Activated naive CD8-positive, alpha-beta T cell treated with anti-CD3 and anti-CD28 coated beads for 36 hours (primary cell): ENCODE measurements at regions not wholly inside any gene's neighbourhood (a gene's known extent, or its start where the extent isn't known, plus 50 kb on each side); places are given as distances from the start of the nearest gene placed in this dataset.
A peak's percentile ranks its signal among the peaks of the same experiment; 100 is the strongest.
"Not testable (repeated sequence)": the region's sequence is repeated elsewhere in the genome, so short reads cannot be mapped to it uniquely, and the experiment has no call there.

Experiments used
- DNase-seq: peaks from one replicate; pipeline ENCODE4 v3.0.0; 2021
- H3K27ac Mint-ChIP-seq: one replicate; pipeline ENCODE4 v1.8.0; 2022; ENCODE audit warnings: mild to moderate bottlenecking, moderate library complexity, mixed read lengths
- H3K27me3 Mint-ChIP-seq: one replicate; pipeline ENCODE4 v1.8.0; 2022; ENCODE audit warnings: mild to moderate bottlenecking, mixed read lengths
- H3K36me3 Mint-ChIP-seq: one replicate; pipeline ENCODE4 v1.8.0; 2021; ENCODE audit warnings: mild to moderate bottlenecking, mixed read lengths
- H3K4me1 Mint-ChIP-seq: one replicate; pipeline ENCODE4 v1.8.0; 2021; ENCODE audit warnings: mixed read lengths
- H3K4me3 Mint-ChIP-seq: one replicate; pipeline ENCODE4 v1.8.0; 2022; ENCODE audit warnings: mild to moderate bottlenecking, moderate library complexity, mixed read lengths
- H3K9me3 Mint-ChIP-seq: one replicate; pipeline ENCODE4 v1.8.0; 2022; ENCODE audit warnings: mixed read lengths

DNA sequence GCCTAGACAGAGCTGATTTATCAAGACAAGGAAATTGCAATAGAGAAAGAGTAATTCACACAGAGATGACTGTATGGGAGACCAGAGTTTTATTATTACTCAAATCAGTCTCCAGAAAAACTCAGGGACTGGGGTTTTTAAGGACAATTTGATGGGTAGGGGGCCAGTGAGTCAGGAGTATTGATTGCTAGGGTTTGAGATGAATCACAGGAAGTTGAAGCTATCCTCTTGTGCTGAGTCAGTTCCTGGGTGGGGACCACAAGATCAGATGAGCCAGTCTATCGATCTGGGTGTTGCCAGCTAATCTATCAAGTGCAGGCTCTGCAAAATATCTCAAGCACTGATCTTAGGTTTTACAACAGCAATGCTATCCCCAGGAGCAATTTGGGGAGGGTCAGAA, 87.4 kb upstream of the TGIF2LY start:
- not testable (repeated sequence) for DNase-seq, H3K27ac Mint-ChIP-seq, H3K4me1 Mint-ChIP-seq, H3K36me3 Mint-ChIP-seq, H3K9me3 Mint-ChIP-seq, H3K4me3 Mint-ChIP-seq, H3K27me3 Mint-ChIP-seq

DNA sequence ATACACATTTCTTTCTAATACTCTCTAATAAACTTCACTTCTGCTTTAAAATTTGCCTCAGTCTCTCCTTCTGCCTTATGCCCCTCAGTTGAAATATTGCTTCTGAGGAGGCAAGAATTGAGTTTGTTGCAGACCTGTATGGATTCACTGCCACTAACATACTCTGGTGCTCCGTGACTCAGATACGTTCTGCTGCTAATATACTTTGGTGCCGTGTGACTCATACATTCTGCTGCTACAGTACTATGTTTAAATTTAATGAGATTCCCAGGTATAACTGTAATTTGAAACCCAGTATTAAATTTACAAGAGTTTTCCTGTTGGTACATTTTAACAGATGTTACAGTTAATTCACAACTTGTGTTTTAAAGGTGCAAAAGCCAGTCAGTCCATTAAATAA, 84.3 kb upstream of the TGIF2LY start:
- H3K9me3 Mint-ChIP-seq, H3K27ac Mint-ChIP-seq, DNase-seq: not testable (repeated sequence)

DNA sequence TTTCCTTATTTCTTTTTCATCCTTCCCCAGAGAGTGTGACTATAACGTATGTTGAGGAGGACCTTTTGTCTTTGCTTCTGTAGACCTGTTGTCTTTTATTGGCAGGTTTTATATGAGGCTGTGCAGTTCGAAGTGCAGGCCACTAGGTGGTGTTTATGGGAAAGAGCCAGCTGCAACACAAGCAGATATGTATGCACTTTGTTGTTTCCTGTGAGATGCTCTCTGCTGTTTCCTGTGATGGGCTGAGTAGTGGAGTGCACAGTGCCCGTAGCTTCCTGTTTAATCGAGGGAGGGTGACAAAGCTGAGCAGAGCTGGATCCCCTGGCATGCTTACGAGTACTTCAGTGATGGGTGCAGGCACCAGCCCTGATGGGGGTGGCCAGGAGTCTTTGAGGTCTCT, 51.8 kb upstream of the TGIF2LY start:
- not testable (repeated sequence) for H3K27ac Mint-ChIP-seq, H3K27me3 Mint-ChIP-seq, H3K36me3 Mint-ChIP-seq, H3K4me3 Mint-ChIP-seq, H3K9me3 Mint-ChIP-seq, H3K4me1 Mint-ChIP-seq
- peak; percentile 3 for DNase-seq

More for the DNA sequence above, 84.3 kb upstream of the TGIF2LY start:
- not testable (repeated sequence) for H3K4me3 Mint-ChIP-seq, H3K4me1 Mint-ChIP-seq, H3K27me3 Mint-ChIP-seq, H3K36me3 Mint-ChIP-seq
